RWPE1 (cell line): ENCODE measurements at regions not wholly inside any gene's neighbourhood (a gene's known extent, or its start where the extent isn't known, plus 50 kb on each side); places are given as distances from the start of the nearest gene placed in this dataset.

Source experiments
- CTCF ChIA-PET: fragments of 350-600 bp; sonication (Branson Sonifier 250); formaldehyde crosslinking; extraction: SDS; loops from one replicate; lab custom pipeline; 2021; lab: Yijun Ruan, JAX
- POLR2A ChIA-PET: fragments of 400-600 bp; formaldehyde crosslinking; extraction: SDS; loops from one replicate; lab custom pipeline; 2020; ENCODE audit warnings: antibody characterized with exemption; ENCODE audit not compliant: low non-redundant PET; lab: Yijun Ruan, JAX
- DNase-seq: peaks from one replicate; pipeline ENCODE4 v3.0.0; 2012; ENCODE audit warnings: low spot score
- H3K27ac ChIP-seq: fragments of 450-650 bp; 2 replicates; pipeline ENCODE4 v1.5.1; 2017
- TF ChIP-seq, protein P1 (sequence below): fragments of 450-650 bp; conservative IDR thresholded peaks from 2 replicates; pipeline ENCODE4 v1.5.1; 2017; ENCODE audit warnings: low read depth, mild to moderate bottlenecking

GRCh38 chr2:220506466-220506865 is 879.0 kb downstream of the SLC4A3 start:
- ChIA-PET POLR2A (no interaction called here), CTCF (no interaction called here)
- no peak overlapping the region for H3K27ac ChIP-seq
- no peak for DNase-seq
- TF ChIP-seq, protein P1, sequence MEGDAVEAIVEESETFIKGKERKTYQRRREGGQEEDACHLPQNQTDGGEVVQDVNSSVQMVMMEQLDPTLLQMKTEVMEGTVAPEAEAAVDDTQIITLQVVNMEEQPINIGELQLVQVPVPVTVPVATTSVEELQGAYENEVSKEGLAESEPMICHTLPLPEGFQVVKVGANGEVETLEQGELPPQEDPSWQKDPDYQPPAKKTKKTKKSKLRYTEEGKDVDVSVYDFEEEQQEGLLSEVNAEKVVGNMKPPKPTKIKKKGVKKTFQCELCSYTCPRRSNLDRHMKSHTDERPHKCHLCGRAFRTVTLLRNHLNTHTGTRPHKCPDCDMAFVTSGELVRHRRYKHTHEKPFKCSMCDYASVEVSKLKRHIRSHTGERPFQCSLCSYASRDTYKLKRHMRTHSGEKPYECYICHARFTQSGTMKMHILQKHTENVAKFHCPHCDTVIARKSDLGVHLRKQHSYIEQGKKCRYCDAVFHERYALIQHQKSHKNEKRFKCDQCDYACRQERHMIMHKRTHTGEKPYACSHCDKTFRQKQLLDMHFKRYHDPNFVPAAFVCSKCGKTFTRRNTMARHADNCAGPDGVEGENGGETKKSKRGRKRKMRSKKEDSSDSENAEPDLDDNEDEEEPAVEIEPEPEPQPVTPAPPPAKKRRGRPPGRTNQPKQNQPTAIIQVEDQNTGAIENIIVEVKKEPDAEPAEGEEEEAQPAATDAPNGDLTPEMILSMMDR: no peak

DNA sequence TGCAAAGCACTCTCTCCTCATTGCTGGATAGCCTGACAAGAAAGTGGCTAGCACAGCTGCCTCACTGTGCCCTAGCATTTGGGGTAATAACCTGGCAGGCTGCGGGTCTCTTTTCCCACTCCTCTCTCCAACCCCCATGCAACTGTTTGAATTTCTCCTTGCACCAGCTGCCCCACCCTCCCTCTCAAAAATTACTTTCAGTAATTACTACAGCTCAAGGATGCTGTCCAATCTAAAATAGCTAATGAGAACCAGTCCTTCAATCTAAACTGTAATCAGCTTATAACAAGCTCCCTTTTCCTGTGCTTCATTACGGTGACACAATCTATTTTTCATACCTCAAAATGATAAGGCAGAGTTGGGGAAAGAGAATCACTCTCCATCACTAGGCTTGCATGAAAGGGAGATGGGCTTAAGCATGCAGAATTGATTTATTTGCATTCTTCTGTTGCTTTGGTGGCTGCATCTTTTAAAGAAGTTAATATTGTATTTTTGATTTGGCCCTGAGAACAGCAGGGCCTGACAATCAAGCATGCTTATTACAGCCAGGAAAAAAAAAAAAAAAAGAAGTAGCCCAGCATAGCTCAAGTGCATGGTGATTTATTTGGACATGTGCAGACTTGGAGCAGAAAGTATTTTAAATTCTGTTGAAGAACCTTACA is 881.8 kb downstream of the SLC4A3 start:
- DNase-seq: no peak
- ChIA-PET CTCF (interaction anchor here (0.7 kb wide), 1 partner anchor 96 kb away, joined by 5 read pairs; no protein-coding TSS in a partner anchor), POLR2A (no interaction called here)
- TF ChIP-seq, protein P1: no peak
- H3K27ac ChIP-seq: no peak overlapping the region

GRCh38 chr2:220509966-220510365 is 882.5 kb downstream of the SLC4A3 start:
- H3K27ac ChIP-seq: no peak overlapping the region
- POLR2A ChIA-PET: no interaction called here
- DNase-seq: no peak
- TF ChIP-seq, protein P1: no peak
- CTCF ChIA-PET: interaction anchor here (0.7 kb wide), 1 partner anchor 97 kb away, joined by 5 read pairs; no protein-coding TSS in a partner anchor

DNA sequence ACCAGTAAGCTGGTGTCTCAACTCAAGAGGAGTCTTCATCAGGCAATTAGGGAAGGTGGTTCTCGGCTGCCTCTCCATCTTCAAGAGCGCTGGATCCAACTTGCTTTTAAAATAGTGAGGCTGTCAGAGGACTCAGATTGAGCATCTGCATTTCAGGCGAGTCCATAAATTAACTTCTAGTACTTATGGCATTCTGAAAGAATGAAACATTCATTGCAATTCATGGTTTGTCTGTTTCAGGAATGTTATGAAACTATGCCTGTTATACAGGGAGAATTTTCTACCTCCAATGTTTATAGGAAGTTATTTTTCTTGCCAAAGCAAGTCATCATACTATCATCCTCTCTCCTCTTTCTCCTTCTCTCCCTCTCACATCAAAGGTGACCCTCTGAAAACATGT is 883.2 kb downstream of the SLC4A3 start:
- ChIA-PET POLR2A (no interaction called here), CTCF (no interaction called here)
- no peak for DNase-seq
- no peak overlapping the region for H3K27ac ChIP-seq
- TF ChIP-seq, protein P1: no peak

GRCh38 chr2:220512419-220512818 is 885.0 kb downstream of the SLC4A3 start:
- TF ChIP-seq, protein P1: no peak
- POLR2A ChIA-PET: no interaction called here
- H3K27ac ChIP-seq: no peak overlapping the region; the same call in 1 of the 2 replicates
- CTCF ChIA-PET: no interaction called here
- peak; percentile 51 for DNase-seq

DNA sequence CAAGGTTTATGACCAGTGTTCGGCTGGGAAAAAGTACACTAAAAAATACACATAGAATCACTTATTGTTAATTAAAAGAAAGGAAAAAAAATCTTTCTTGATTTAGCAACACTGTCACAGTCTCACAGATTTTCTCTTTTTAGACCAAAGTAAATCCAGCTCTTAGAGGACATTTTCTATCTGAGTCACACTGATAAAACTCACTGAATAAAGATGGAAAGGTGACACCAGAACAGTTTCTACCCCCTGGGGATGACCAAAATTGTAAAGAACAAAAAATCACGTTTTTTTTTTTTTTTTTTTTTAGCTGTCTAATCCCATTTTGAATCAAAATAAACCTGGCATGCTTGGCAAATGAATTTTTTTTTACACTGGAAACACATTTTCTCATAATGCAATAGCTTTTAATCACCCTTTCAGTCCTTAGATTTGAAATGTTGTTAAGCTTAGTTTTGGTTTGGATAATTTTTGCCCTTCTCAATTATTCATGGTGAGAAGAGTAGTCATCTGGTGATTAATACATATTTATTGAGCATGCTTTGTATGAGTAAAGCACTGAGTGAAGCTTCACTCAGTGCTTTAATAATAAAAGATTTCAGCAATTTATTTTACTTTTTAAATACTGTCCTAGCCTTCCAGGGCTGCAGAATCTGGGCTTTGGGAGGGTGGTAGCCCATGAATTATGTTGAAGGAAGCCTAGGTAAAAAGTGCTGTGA is 886.3 kb downstream of the SLC4A3 start:
- POLR2A ChIA-PET: no interaction called here
- CTCF ChIA-PET: interaction anchor here (0.6 kb wide), 1 partner anchor 279 kb away, joined by 3 read pairs; no protein-coding TSS in a partner anchor

More for the DNA sequence above, 886.3 kb downstream of the SLC4A3 start:
- TF ChIP-seq, protein P1: no peak
- DNase-seq: no peak
- H3K27ac ChIP-seq: no peak overlapping the region
